Chondrocyte (in vitro differentiated cells): ENCODE measurements at regions not wholly inside any gene's neighbourhood (a gene's known extent, or its start where the extent isn't known, plus 50 kb on each side); places are given as distances from the start of the nearest gene placed in this dataset.

ENCODE experiments used
- DNase-seq: peaks from one replicate; pipeline ENCODE4 v3.0.0; 2021; ENCODE audit warnings: mixed read lengths, low spot score
- H3K27ac Mint-ChIP-seq: one replicate; pipeline ENCODE4 v1.8.0; 2021; ENCODE audit warnings: mild to moderate bottlenecking, moderate library complexity, mixed read lengths; ENCODE audit not compliant: unreplicated experiment
- H3K27me3 Mint-ChIP-seq: 2 replicates; pipeline ENCODE4 v1.8.0; 2021; ENCODE audit warnings: low read depth, mixed read lengths
- H3K36me3 Mint-ChIP-seq: 2 replicates; pipeline ENCODE4 v1.8.0; 2021; ENCODE audit warnings: low read depth, mixed read lengths
- H3K4me1 Mint-ChIP-seq: 2 replicates; pipeline ENCODE4 v1.8.0; 2021; ENCODE audit warnings: low read depth, mild to moderate bottlenecking, mixed read lengths
- H3K4me3 Mint-ChIP-seq: one replicate; pipeline ENCODE4 v1.8.0; 2021; ENCODE audit warnings: mild to moderate bottlenecking, moderate library complexity, mixed read lengths; ENCODE audit not compliant: unreplicated experiment
- H3K9me3 Mint-ChIP-seq: 2 replicates; pipeline ENCODE4 v1.8.0; 2021; ENCODE audit warnings: low read depth, mixed read lengths
- TF ChIP-seq, protein P1 (sequence below): fragments of 200-600 bp; sonication (generic); IDR thresholded peaks from 2 replicates; pipeline ENCODE4 v1.5.0; 2021; ENCODE audit warnings: antibody characterized with exemption, mild to moderate bottlenecking, moderate library complexity

DNA sequence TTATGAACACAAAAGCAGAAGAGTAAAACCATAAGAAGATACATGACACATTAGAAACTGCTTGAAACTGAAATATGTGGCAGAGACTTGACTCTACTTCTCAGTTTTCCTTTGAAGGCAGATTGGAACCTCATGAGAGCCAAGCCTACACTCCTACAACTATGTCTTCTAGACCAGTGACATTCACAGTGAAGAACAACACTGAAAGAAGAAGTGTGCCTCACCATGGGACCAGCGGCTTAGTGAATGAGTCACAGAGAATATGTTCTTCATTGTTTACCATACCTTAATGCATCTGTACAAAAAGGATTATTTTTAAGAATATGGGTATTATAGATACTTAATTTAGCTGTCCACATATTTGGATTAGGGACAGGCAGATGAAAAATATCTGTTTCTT is 248.3 kb downstream of the CDC14C start:
- Mint-ChIP-seq H3K9me3 (peaks cover 4% of the 10 kb centered on the region), H3K4me1 (no peaks in the 10 kb centered on the region), H3K4me3 (no peak overlapping the region), H3K27ac (no peak overlapping the region), H3K36me3 (no peaks in the 10 kb centered on the region), H3K27me3 (peaks cover 2% of the 10 kb centered on the region)
- no peak for DNase-seq
- TF ChIP-seq, protein P1, sequence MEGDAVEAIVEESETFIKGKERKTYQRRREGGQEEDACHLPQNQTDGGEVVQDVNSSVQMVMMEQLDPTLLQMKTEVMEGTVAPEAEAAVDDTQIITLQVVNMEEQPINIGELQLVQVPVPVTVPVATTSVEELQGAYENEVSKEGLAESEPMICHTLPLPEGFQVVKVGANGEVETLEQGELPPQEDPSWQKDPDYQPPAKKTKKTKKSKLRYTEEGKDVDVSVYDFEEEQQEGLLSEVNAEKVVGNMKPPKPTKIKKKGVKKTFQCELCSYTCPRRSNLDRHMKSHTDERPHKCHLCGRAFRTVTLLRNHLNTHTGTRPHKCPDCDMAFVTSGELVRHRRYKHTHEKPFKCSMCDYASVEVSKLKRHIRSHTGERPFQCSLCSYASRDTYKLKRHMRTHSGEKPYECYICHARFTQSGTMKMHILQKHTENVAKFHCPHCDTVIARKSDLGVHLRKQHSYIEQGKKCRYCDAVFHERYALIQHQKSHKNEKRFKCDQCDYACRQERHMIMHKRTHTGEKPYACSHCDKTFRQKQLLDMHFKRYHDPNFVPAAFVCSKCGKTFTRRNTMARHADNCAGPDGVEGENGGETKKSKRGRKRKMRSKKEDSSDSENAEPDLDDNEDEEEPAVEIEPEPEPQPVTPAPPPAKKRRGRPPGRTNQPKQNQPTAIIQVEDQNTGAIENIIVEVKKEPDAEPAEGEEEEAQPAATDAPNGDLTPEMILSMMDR, result no peak

DNA sequence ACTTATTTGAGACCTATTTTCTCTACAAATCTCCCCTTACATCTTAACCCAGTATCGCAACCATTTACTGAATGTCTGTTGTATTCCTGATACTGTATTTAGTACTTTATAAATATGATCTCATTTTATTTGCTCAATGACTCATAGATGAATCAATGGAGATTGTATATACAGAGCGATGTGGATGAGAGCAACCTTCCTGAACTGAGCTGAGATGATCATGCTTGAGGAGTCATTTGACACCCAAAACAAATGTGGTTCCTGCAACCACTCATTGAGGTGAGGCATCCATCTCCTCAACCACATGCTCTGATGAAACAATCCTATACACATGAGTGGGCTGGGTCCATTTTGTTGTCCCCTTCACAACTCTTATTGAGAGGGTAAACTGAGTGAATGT is 250.0 kb downstream of the CDC14C start:
- Mint-ChIP-seq H3K9me3 (peaks cover 4% of the 10 kb centered on the region), H3K27me3 (peaks cover 4% of the 10 kb centered on the region), H3K36me3 (no peaks in the 10 kb centered on the region), H3K27ac (no peak overlapping the region), H3K4me3 (no peak overlapping the region), H3K4me1 (no peaks in the 10 kb centered on the region)
- TF ChIP-seq, protein P1, result no peak
- DNase-seq, result no peak

DNA sequence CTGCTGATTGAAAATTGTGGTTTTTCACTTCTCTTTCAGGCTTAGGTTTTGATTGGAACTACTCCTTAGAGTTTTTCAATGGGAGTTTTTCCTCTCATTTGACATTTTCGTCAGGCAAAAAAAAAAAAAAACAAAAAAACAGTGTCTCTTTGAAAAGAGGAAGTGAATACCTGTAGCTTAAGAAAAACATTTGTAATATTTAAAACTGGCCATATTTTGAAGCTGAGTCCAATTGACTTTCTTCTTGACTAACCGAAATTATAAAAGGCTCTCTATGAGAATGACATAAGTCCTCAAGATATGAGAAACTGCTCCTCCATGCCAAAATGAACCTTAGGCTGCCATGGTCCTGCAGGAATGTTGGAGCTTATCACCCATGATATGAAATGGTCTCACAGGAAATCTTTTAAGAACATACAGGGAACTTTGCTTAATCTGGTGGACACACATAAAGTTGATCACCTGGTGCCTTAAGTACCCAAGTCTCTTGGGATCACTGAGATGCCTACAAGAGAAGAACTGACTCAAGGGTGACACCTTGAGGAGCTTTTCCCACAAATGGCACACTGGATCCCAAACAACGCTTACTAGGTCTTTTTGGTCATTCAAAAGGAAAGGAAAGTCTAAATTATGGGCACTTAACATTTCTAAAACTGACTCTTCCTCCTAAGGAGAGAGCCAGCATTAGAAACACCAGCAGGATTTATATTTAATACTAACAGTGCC is 263.4 kb downstream of the CDC14C start:
- Mint-ChIP-seq H3K9me3 (peaks cover 2% of the 10 kb centered on the region), H3K27me3 (peaks cover 2% of the 10 kb centered on the region), H3K36me3 (no peaks in the 10 kb centered on the region), H3K4me3 (no peak overlapping the region), H3K27ac (no peak overlapping the region), H3K4me1 (no peaks in the 10 kb centered on the region)
- TF ChIP-seq, protein P1, result no peak
- DNase-seq, result no peak

DNA sequence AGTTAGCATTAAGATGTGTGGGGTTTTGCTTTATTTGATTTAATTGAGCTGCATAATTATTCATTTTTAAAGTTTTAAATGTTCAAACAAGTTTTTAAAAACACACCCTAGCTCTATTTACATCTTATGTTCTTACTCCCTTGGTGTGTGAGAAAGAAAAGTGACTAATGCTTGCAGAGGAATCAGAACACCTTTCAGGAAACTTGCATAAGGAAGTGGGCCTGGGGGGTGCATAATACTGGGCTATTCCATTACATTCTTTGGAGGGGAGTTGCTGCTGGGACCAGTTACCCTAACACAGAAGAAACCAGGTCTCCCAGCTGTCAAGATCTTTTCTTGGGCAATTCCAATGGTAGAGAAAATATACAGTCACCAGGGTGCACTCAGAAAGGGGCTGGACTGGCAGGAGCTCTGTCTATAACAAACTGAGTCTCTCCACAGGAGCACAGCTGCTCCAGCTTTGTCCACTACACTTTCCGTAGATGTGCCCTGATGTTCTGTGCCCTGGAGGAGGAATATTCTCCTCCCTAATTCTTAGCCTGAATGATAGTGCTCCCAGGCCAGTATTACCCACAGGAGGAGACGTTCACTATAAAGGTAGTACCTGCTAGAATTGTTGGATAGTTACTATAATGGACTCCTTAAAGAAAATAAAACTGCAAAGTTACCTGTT is 304.2 kb downstream of the CDC14C start:
- DNase-seq, result no peak
- no peak overlapping the region for H3K27ac Mint-ChIP-seq
- H3K27me3 Mint-ChIP-seq, result no peaks in the 10 kb centered on the region
- TF ChIP-seq, protein P1, result no peak
- H3K36me3 Mint-ChIP-seq, result no peaks in the 10 kb centered on the region
- H3K4me1 Mint-ChIP-seq, result no peaks in the 10 kb centered on the region
- H3K4me3 Mint-ChIP-seq, result no peak overlapping the region
- peaks cover 3% of the 10 kb centered on the region for H3K9me3 Mint-ChIP-seq

DNA sequence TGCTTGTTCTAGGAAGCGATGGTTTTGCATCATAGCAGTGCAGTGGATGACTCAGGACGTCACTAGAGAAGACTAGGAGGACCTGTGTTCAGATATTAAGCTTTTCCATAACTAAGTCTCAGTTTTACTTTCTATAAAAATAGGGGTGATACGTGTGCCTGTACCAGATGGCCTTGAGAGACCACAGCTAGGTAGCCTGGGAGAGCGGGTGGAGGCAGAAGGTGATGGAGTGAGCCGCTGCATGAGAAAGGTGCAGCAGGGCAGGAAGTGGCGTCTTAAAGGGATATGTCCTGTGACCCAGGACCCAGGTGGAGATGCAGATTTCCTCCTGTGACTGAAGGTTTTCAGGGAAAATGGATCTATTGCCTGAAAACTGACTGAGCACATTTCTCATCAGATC is 304.9 kb downstream of the CDC14C start:
- no peak overlapping the region for H3K27ac Mint-ChIP-seq
- H3K4me1 Mint-ChIP-seq, result no peaks in the 10 kb centered on the region
- H3K36me3 Mint-ChIP-seq, result no peaks in the 10 kb centered on the region
- TF ChIP-seq, protein P1, result no peak
- no peaks in the 10 kb centered on the region for H3K27me3 Mint-ChIP-seq
- DNase-seq, result no peak
- H3K4me3 Mint-ChIP-seq, result no peak overlapping the region
- H3K9me3 Mint-ChIP-seq, result peaks cover 3% of the 10 kb centered on the region
